ENCODE measurements at regions not wholly inside any gene's neighbourhood (a gene's known extent, or its start where the extent isn't known, plus 50 kb on each side); places are given as distances from the start of the nearest gene placed in this dataset.

- Mint-ChIP-seq H3K4me1 (ENCODE audit: unreplicated experiment) (peaks cover 8% of the 10 kb centered on the region), H3K36me3 (no peaks in the 10 kb centered on the region), H3K27me3 (peaks cover 5% of the 10 kb centered on the region), H3K4me3 (no peak overlapping the region), H3K9me3 (no peaks in the 10 kb centered on the region), H3K27ac (no peak overlapping the region)
- no peak for TF ChIP-seq CTCF (conservative IDR thresholded peaks at IDR 0.05)
- no peak for DNase-seq (ENCODE audit: extremely low spot score, unreplicated experiment)
Measured at GRCh38 chr7:140237390-140237789, 60.6 kb upstream of the KDM7A start.

GRCh38 chr7:140236626-140237025, 59.8 kb upstream of the KDM7A start:
- H3K27me3 Mint-ChIP-seq = peaks cover 11% of the 10 kb centered on the region
- no peak for TF ChIP-seq CTCF (conservative IDR thresholded peaks at IDR 0.05)
- H3K36me3 Mint-ChIP-seq = no peaks in the 10 kb centered on the region
- no peak overlapping the region for H3K27ac Mint-ChIP-seq
- DNase-seq (ENCODE audit: extremely low spot score, unreplicated experiment) = no peak
- peaks cover 6% of the 10 kb centered on the region for H3K4me1 Mint-ChIP-seq (ENCODE audit: unreplicated experiment)
- H3K9me3 Mint-ChIP-seq = no peaks in the 10 kb centered on the region
- no peak overlapping the region for H3K4me3 Mint-ChIP-seq

DNA sequence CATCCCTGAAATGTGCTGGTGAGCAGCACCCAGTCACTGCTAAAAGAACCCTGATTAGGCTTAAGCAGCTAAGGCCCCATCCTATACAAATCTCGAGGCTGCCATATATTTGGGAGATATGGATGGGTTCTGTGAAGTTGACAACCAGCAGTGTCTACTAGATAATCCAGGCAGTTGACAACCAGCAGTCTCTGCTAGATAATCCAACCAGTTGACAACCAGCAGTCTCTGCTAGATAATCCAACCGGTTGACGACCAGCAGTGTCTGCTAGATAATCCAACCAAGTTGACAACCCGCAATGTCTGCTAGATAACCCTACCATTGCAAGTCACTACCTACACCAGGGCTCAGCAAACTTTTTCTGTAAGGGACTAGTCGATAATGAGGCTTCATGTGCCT, 58.3 kb upstream of the KDM7A start:
- no peak overlapping the region for H3K27ac Mint-ChIP-seq
- TF ChIP-seq CTCF (conservative IDR thresholded peaks at IDR 0.05) = no peak
- no peak for DNase-seq (ENCODE audit: extremely low spot score, unreplicated experiment)
- H3K36me3 Mint-ChIP-seq = no peaks in the 10 kb centered on the region
- H3K27me3 Mint-ChIP-seq = peaks cover 19% of the 10 kb centered on the region
- no peak overlapping the region for H3K4me3 Mint-ChIP-seq
- peaks cover 10% of the 10 kb centered on the region for H3K4me1 Mint-ChIP-seq (ENCODE audit: unreplicated experiment)
- H3K9me3 Mint-ChIP-seq = no peaks in the 10 kb centered on the region

- DNase-seq (ENCODE audit: extremely low spot score, unreplicated experiment) = no peak
- H3K4me3 Mint-ChIP-seq = no peak overlapping the region
Measured at GRCh38 chr7:140232957-140233917, 56.5 kb upstream of the KDM7A start.

DNA sequence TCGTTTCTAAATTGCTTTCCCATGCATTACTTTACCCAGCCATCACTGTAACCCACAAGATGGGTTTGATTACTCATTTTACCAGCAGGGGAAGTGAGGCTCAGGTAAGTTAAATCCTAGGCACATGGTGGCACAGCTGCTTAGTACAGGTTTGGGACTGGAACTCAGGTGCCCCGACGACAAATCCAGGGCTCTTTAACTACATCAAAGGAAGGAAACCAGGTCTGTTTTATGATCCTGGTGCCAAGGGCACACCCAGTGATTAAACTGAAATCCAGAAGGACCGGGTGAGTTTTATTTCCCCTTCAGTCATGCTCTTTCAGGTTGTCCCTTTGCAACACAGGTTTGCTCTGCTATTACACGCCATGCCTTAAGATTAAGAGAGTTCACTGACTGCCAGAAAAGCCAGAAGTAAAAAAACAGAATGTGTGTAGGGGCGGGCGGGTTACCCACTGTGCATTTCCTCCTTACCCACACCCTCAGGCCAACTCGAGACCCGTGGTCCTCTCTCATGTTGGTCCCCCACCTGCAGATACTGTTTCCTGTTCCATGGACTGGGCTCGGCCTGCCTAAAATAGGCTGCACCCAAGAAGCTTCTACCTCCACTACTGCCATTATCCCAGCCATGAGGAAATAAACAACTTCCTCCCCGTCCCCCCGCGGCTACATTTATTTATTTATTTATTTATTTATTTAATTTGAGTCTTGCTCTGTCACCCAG, 55.1 kb upstream of the KDM7A start:
- H3K27ac Mint-ChIP-seq = peak overlapping the region; percentile 84
- peak overlapping the region; percentile 94 for H3K4me3 Mint-ChIP-seq
- DNase-seq (ENCODE audit: extremely low spot score, unreplicated experiment) = no peak
- no peaks in the 10 kb centered on the region for H3K9me3 Mint-ChIP-seq
- H3K27me3 Mint-ChIP-seq = peaks cover 35% of the 10 kb centered on the region
- peaks cover 17% of the 10 kb centered on the region for H3K4me1 Mint-ChIP-seq (ENCODE audit: unreplicated experiment)
- TF ChIP-seq CTCF (conservative IDR thresholded peaks at IDR 0.05) = no peak
- no peaks in the 10 kb centered on the region for H3K36me3 Mint-ChIP-seq

More at GRCh38 chr7:140232957-140233917, 56.5 kb upstream of the KDM7A start:
- Mint-ChIP-seq H3K4me1 (ENCODE audit: unreplicated experiment) (peaks cover 17% of the 10 kb centered on the region), H3K27me3 (peaks cover 31% of the 10 kb centered on the region), H3K36me3 (no peaks in the 10 kb centered on the region), H3K27ac (no peak overlapping the region), H3K9me3 (no peaks in the 10 kb centered on the region)
- TF ChIP-seq CTCF (conservative IDR thresholded peaks at IDR 0.05) = no peak
